GM19397 (cell line): ENCODE measurements at regions not wholly inside any gene's neighbourhood (a gene's known extent, or its start where the extent isn't known, plus 50 kb on each side); places are given as distances from the start of the nearest gene placed in this dataset.

Experiments used
- ATAC-seq: cut with Tn5 transposase; IDR thresholded peaks from one replicate; pipeline ENCODE4 v1.9.1; 2021; ENCODE audit warnings: mild to moderate bottlenecking, moderate library complexity; ENCODE audit not compliant: unreplicated experiment

GRCh38 chr9:84170521-84171141 lies 169.9 kb downstream of the SLC28A3 start:
- no peak for ATAC-seq

GRCh38 chr9:84173961-84174360 lies 166.6 kb downstream of the SLC28A3 start:
- ATAC-seq = no peak

- no peak for ATAC-seq
Observed at GRCh38 chr9:84174486-84174885, 166.1 kb downstream of the SLC28A3 start.

GRCh38 chr9:84177407-84177806 lies 163.2 kb downstream of the SLC28A3 start:
- ATAC-seq = no peak

GRCh38 chr9:84179531-84179930 lies 161.0 kb downstream of the SLC28A3 start:
- no peak for ATAC-seq

GRCh38 chr9:84187090-84187489 lies 153.5 kb downstream of the SLC28A3 start:
- ATAC-seq = no peak

- no peak for ATAC-seq
Observed at GRCh38 chr9:84189904-84190303, 150.7 kb downstream of the SLC28A3 start.

- no peak for ATAC-seq
Observed at GRCh38 chr9:84190411-84190810, 150.1 kb downstream of the SLC28A3 start.

GRCh38 chr9:84206801-84207370 lies 133.7 kb downstream of the SLC28A3 start:
- ATAC-seq = no peak

GRCh38 chr9:84207491-84207951 lies 133.0 kb downstream of the SLC28A3 start:
- ATAC-seq = no peak

- no peak for ATAC-seq
Observed at GRCh38 chr9:84212246-84212645, 128.3 kb downstream of the SLC28A3 start.

GRCh38 chr9:84212982-84213381 lies 127.6 kb downstream of the SLC28A3 start:
- no peak for ATAC-seq

- no peak for ATAC-seq
Observed at GRCh38 chr9:84216151-84216550, 124.4 kb downstream of the SLC28A3 start.

GRCh38 chr9:84218322-84218721 lies 122.2 kb downstream of the SLC28A3 start:
- no peak for ATAC-seq

GRCh38 chr9:84224246-84224645 lies 116.3 kb downstream of the SLC28A3 start:
- ATAC-seq = no peak
